ENCODE measurements at regions not wholly inside any gene's neighbourhood (a gene's known extent, or its start where the extent isn't known, plus 50 kb on each side); places are given as distances from the start of the nearest gene placed in this dataset.

GRCh38 chr6:131490441-131490840, 82.6 kb upstream of the ARG1 start:
- TF ChIP-seq CTCF (IDR thresholded peaks at IDR 0.05) (no peak), NR3C1 (IDR thresholded peaks at IDR 0.05) (no peak), RAD21 (conservative IDR thresholded peaks at IDR 0.05 in 1 of 2, IDR thresholded peaks at IDR 0.05 in 1 of 2) (no peak), CHD4 (IDR thresholded peaks at IDR 0.05; ENCODE audit: borderline replicate concordance) (no peak), ATOH8 (CRISPR knock-in tag; IDR thresholded peaks at IDR 0.05; ENCODE audit: low read depth) (no peak), MAZ (IDR thresholded peaks at IDR 0.05; ENCODE audit: borderline replicate concordance, low read depth, low read length) (no peak), CBX2 (IDR thresholded peaks at IDR 0.05; ENCODE audit: borderline replicate concordance, low read depth) (no peak), JUN (IDR thresholded peaks at IDR 0.05) (no peak), ZFP36 (IDR thresholded peaks at IDR 0.05; ENCODE audit: borderline replicate concordance, partially characterized antibody) (no peak), MAFK (IDR thresholded peaks at IDR 0.05; ENCODE audit: partially characterized antibody) (no peak), HDAC2 (IDR thresholded peaks at IDR 0.05) (no peak)
- TF ChIP-seq, protein P1, sequence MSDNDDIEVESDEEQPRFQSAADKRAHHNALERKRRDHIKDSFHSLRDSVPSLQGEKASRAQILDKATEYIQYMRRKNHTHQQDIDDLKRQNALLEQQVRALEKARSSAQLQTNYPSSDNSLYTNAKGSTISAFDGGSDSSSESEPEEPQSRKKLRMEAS (IDR thresholded peaks at IDR 0.05), result no peak
- TF ChIP-seq, protein P2, sequence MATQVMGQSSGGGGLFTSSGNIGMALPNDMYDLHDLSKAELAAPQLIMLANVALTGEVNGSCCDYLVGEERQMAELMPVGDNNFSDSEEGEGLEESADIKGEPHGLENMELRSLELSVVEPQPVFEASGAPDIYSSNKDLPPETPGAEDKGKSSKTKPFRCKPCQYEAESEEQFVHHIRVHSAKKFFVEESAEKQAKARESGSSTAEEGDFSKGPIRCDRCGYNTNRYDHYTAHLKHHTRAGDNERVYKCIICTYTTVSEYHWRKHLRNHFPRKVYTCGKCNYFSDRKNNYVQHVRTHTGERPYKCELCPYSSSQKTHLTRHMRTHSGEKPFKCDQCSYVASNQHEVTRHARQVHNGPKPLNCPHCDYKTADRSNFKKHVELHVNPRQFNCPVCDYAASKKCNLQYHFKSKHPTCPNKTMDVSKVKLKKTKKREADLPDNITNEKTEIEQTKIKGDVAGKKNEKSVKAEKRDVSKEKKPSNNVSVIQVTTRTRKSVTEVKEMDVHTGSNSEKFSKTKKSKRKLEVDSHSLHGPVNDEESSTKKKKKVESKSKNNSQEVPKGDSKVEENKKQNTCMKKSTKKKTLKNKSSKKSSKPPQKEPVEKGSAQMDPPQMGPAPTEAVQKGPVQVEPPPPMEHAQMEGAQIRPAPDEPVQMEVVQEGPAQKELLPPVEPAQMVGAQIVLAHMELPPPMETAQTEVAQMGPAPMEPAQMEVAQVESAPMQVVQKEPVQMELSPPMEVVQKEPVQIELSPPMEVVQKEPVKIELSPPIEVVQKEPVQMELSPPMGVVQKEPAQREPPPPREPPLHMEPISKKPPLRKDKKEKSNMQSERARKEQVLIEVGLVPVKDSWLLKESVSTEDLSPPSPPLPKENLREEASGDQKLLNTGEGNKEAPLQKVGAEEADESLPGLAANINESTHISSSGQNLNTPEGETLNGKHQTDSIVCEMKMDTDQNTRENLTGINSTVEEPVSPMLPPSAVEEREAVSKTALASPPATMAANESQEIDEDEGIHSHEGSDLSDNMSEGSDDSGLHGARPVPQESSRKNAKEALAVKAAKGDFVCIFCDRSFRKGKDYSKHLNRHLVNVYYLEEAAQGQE (IDR thresholded peaks at IDR 0.05), result no peak

All from A549 (cell line).